ENCODE measurements at regions not wholly inside any gene's neighbourhood (a gene's known extent, or its start where the extent isn't known, plus 50 kb on each side); places are given as distances from the start of the nearest gene placed in this dataset.

- ChIA-PET POLR2A (no interaction called here), CTCF (no interaction called here)
- H3K27ac Mint-ChIP-seq, result no peak overlapping the region
- H3K4me3 Mint-ChIP-seq, result no peak overlapping the region
- H3K9me3 Mint-ChIP-seq, result peaks cover 2% of the 10 kb centered on the region
- no peaks in the 10 kb centered on the region for H3K36me3 Mint-ChIP-seq (ENCODE audit: low read depth)
- no peaks in the 10 kb centered on the region for H3K4me1 Mint-ChIP-seq
- H3K27me3 Mint-ChIP-seq, result no peaks in the 10 kb centered on the region
- DNase-seq, result no peak
Observed at GRCh38 chr2:164142755-164143154, 406.9 kb upstream of the FIGN start.

DNA sequence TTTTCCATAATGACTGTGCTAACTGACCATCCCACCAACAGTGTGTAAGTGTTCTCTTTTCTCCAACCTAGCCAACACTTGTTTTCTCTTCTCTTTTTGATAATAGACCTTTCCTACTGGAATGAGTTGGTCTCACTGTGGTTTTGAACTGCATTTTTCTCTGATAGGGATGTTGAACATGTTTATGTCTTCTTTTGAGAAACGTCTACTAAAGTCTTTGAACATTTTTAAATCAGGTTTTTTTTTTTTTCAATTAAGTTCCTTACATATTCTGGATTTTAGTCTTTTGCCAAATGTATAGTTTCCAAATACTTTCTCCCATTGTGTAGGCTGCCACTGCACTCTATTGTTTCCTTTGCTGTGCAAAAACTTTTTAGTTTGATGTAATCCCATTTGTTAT lies 405.5 kb upstream of the FIGN start:
- DNase-seq, result no peak
- ChIA-PET POLR2A (no interaction called here), CTCF (no interaction called here)
- H3K9me3 Mint-ChIP-seq, result peaks cover 2% of the 10 kb centered on the region
- no peak overlapping the region for H3K4me3 Mint-ChIP-seq
- H3K27ac Mint-ChIP-seq, result no peak overlapping the region
- H3K4me1 Mint-ChIP-seq, result no peaks in the 10 kb centered on the region
- H3K36me3 Mint-ChIP-seq (ENCODE audit: low read depth), result no peaks in the 10 kb centered on the region
- H3K27me3 Mint-ChIP-seq, result no peaks in the 10 kb centered on the region

DNA sequence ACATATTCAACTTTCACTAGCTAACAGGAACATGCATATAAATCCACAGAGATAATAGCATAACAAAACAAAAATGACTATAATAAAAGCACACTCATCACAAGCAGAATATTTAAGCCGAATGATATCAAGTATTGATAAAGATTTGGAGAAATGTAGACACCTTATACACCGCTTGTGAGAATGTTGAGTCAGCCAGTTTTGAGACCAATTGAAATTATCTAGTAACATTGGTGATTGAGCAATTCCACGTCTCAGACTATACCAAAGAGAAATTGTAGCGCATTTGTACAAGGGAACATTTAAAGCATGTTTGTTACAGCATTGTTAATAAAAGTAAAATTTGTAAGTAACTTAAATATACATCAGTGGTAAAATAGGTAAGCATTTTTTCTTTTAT lies 402.9 kb upstream of the FIGN start:
- ChIA-PET POLR2A (no interaction called here), CTCF (no interaction called here)
- Mint-ChIP-seq H3K4me1 (no peaks in the 10 kb centered on the region), H3K27me3 (no peaks in the 10 kb centered on the region), H3K9me3 (no peaks in the 10 kb centered on the region), H3K27ac (no peak overlapping the region), H3K4me3 (no peak overlapping the region), H3K36me3 (ENCODE audit: low read depth) (no peaks in the 10 kb centered on the region)
- DNase-seq, result no peak

- no peak for DNase-seq
- no peaks in the 10 kb centered on the region for H3K9me3 Mint-ChIP-seq
- CTCF ChIA-PET, result interaction anchor here (0.7 kb wide), 1 partner anchor 19 kb away, joined by 3 read pairs; no protein-coding TSS in a partner anchor
- H3K27ac Mint-ChIP-seq, result no peak overlapping the region
- POLR2A ChIA-PET, result no interaction called here
- H3K36me3 Mint-ChIP-seq (ENCODE audit: low read depth), result no peaks in the 10 kb centered on the region
- H3K4me1 Mint-ChIP-seq, result no peaks in the 10 kb centered on the region
- no peak overlapping the region for H3K4me3 Mint-ChIP-seq
- no peaks in the 10 kb centered on the region for H3K27me3 Mint-ChIP-seq
Observed at GRCh38 chr2:164134336-164134735, 398.5 kb upstream of the FIGN start.

- H3K9me3 Mint-ChIP-seq, result no peaks in the 10 kb centered on the region
- POLR2A ChIA-PET, result no interaction called here
- no peak for DNase-seq
- no peak overlapping the region for H3K27ac Mint-ChIP-seq
- no peaks in the 10 kb centered on the region for H3K36me3 Mint-ChIP-seq (ENCODE audit: low read depth)
- no peak overlapping the region for H3K4me3 Mint-ChIP-seq
- H3K27me3 Mint-ChIP-seq, result no peaks in the 10 kb centered on the region
- H3K4me1 Mint-ChIP-seq, result no peaks in the 10 kb centered on the region
- CTCF ChIA-PET, result no interaction called here
Observed at GRCh38 chr2:164127971-164128527, 392.2 kb upstream of the FIGN start.

- Mint-ChIP-seq H3K27me3 (no peaks in the 10 kb centered on the region), H3K9me3 (no peaks in the 10 kb centered on the region), H3K4me1 (no peaks in the 10 kb centered on the region), H3K27ac (no peak overlapping the region), H3K36me3 (ENCODE audit: low read depth) (no peaks in the 10 kb centered on the region), H3K4me3 (no peak overlapping the region)
- ChIA-PET POLR2A (no interaction called here), CTCF (no interaction called here)
- no peak for DNase-seq
Observed at GRCh38 chr2:164126960-164127660, 391.3 kb upstream of the FIGN start.

- H3K27ac Mint-ChIP-seq, result no peak overlapping the region
- H3K27me3 Mint-ChIP-seq, result no peaks in the 10 kb centered on the region
- ChIA-PET CTCF (interaction anchor here (1.0 kb wide), 1 partner anchor 19 kb away, joined by 3 read pairs; no protein-coding TSS in a partner anchor), POLR2A (no interaction called here)
- H3K4me3 Mint-ChIP-seq, result no peak overlapping the region
- H3K36me3 Mint-ChIP-seq (ENCODE audit: low read depth), result no peaks in the 10 kb centered on the region
- no peaks in the 10 kb centered on the region for H3K4me1 Mint-ChIP-seq
- no peaks in the 10 kb centered on the region for H3K9me3 Mint-ChIP-seq
- DNase-seq, result no peak
Observed at GRCh38 chr2:164115806-164116205, 380.0 kb upstream of the FIGN start.

GRCh38 chr2:164114937-164115336 lies 379.1 kb upstream of the FIGN start:
- Mint-ChIP-seq H3K9me3 (no peaks in the 10 kb centered on the region), H3K4me3 (no peak overlapping the region), H3K36me3 (ENCODE audit: low read depth) (no peaks in the 10 kb centered on the region), H3K4me1 (no peaks in the 10 kb centered on the region), H3K27me3 (no peaks in the 10 kb centered on the region), H3K27ac (no peak overlapping the region)
- CTCF ChIA-PET, result interaction anchor here (1.0 kb wide), 1 partner anchor 20 kb away, joined by 3 read pairs; no protein-coding TSS in a partner anchor
- POLR2A ChIA-PET, result no interaction called here
- DNase-seq, result no peak

DNA sequence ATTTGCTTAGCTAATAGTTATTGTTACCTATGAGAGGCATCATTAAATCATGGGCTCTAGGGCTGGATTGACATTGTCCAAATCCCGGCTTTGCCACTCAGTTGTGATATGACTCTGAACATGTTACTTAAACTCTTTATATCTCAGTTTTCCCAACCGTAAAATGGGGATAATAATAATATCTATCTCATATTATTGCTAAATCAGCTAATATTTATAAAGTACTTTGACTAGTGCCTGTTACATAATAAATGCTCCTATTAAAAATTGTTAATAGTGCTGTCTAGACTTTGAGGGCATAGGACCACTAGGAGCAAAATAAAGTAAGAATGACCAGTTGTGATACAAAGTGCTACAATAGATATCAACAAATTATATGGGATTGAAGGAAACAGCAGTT lies 376.3 kb upstream of the FIGN start:
- no peak overlapping the region for H3K27ac Mint-ChIP-seq
- H3K27me3 Mint-ChIP-seq, result no peaks in the 10 kb centered on the region
- H3K9me3 Mint-ChIP-seq, result no peaks in the 10 kb centered on the region
- H3K4me3 Mint-ChIP-seq, result no peak overlapping the region
- no peaks in the 10 kb centered on the region for H3K36me3 Mint-ChIP-seq (ENCODE audit: low read depth)
- ChIA-PET CTCF (no interaction called here), POLR2A (no interaction called here)
- no peaks in the 10 kb centered on the region for H3K4me1 Mint-ChIP-seq
- no peak for DNase-seq

- Mint-ChIP-seq H3K9me3 (no peaks in the 10 kb centered on the region), H3K4me3 (no peak overlapping the region), H3K27me3 (no peaks in the 10 kb centered on the region), H3K36me3 (ENCODE audit: low read depth) (no peaks in the 10 kb centered on the region), H3K27ac (no peak overlapping the region), H3K4me1 (no peaks in the 10 kb centered on the region)
- ChIA-PET CTCF (no interaction called here), POLR2A (no interaction called here)
- no peak for DNase-seq
Observed at GRCh38 chr2:164110515-164110914, 374.7 kb upstream of the FIGN start.

- Mint-ChIP-seq H3K27ac (no peak overlapping the region), H3K4me3 (no peak overlapping the region), H3K36me3 (ENCODE audit: low read depth) (no peaks in the 10 kb centered on the region), H3K4me1 (no peaks in the 10 kb centered on the region), H3K27me3 (no peaks in the 10 kb centered on the region), H3K9me3 (no peaks in the 10 kb centered on the region)
- CTCF ChIA-PET, result no interaction called here
- DNase-seq, result no peak
- POLR2A ChIA-PET, result no interaction called here
Observed at GRCh38 chr2:164109006-164109405, 373.2 kb upstream of the FIGN start.

GRCh38 chr2:164103271-164103670 lies 367.5 kb upstream of the FIGN start:
- no peaks in the 10 kb centered on the region for H3K36me3 Mint-ChIP-seq (ENCODE audit: low read depth)
- H3K9me3 Mint-ChIP-seq, result no peaks in the 10 kb centered on the region
- ChIA-PET POLR2A (no interaction called here), CTCF (no interaction called here)
- H3K27ac Mint-ChIP-seq, result no peak overlapping the region
- H3K27me3 Mint-ChIP-seq, result no peaks in the 10 kb centered on the region
- no peaks in the 10 kb centered on the region for H3K4me1 Mint-ChIP-seq
- no peak overlapping the region for H3K4me3 Mint-ChIP-seq
- DNase-seq, result no peak

DNA sequence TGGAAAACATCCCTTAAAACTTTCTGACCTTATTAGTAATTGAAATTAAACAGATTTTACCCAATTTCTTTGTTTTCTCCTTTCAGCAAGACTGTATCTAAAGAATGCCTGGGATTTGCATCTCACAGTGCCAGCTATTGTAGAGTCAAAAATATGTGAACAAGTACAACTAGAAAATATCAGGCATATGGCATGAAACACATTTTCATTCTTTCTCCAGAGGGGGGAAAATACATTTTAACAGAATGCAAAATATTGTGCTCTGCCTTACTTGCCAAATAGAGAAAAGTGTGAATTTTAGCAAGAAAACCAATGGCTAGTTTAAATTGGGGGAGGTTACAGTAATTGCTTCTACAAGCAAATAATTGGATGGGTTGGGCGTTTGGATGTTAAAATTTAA lies 366.6 kb upstream of the FIGN start:
- no peaks in the 10 kb centered on the region for H3K9me3 Mint-ChIP-seq
- H3K4me1 Mint-ChIP-seq, result no peaks in the 10 kb centered on the region
- ChIA-PET POLR2A (no interaction called here), CTCF (no interaction called here)
- DNase-seq, result no peak
- H3K27ac Mint-ChIP-seq, result no peak overlapping the region
- no peaks in the 10 kb centered on the region for H3K36me3 Mint-ChIP-seq (ENCODE audit: low read depth)
- no peaks in the 10 kb centered on the region for H3K27me3 Mint-ChIP-seq
- no peak overlapping the region for H3K4me3 Mint-ChIP-seq

DNA sequence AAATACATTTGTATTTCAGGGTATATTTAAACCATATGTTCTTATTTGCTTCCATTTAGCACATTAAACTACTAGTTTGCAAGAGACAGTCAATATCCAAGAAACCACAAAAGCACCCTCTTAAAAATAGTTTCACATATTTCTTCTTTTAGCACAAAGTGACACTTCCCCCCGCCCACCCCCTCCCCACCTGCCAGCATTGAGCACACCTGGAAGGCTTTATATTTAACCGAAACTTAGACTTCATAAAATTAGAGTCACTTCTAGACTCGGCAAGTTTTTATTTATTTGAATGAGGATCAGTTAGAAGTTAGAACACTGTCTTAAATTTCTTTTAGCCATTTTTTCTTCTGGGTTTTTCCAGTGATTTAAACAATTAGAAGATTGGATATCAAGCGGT lies 355.9 kb upstream of the FIGN start:
- H3K27me3 Mint-ChIP-seq, result no peaks in the 10 kb centered on the region
- no peak overlapping the region for H3K27ac Mint-ChIP-seq
- POLR2A ChIA-PET, result no interaction called here

More for the DNA sequence above, 355.9 kb upstream of the FIGN start:
- CTCF ChIA-PET, result no interaction called here
- peaks cover 11% of the 10 kb centered on the region for H3K9me3 Mint-ChIP-seq
- H3K4me1 Mint-ChIP-seq, result no peaks in the 10 kb centered on the region
- no peak overlapping the region for H3K4me3 Mint-ChIP-seq
- H3K36me3 Mint-ChIP-seq (ENCODE audit: low read depth), result no peaks in the 10 kb centered on the region
- no peak for DNase-seq
